Right lobe of liver (tissue), 6 donors: ENCODE measurements at regions not wholly inside any gene's neighbourhood (a gene's known extent, or its start where the extent isn't known, plus 50 kb on each side); places are given as distances from the start of the nearest gene placed in this dataset.

Experiments used
- ATAC-seq, 4 donors: fragments of 200-7000 bp; cut with Tn5 transposase; one replicate each; pipeline ENCODE4 v1.9.1; 2020; ENCODE audit warnings: mild to moderate bottlenecking in 4 of 4, moderate library complexity in 4 of 4
- DNase-seq, 3 donors: peaks; one replicate each; pipeline ENCODE4 v3.0.0-alpha.2; 2020
- H3K27ac ChIP-seq, 3 donors: fragments of 200-600 bp; one replicate each; pipeline ENCODE4 v1.8.0; 2022
- H3K27me3 ChIP-seq, 2 donors: fragments of 200-600 bp; one replicate each; pipeline ENCODE4 v1.8.0; 2022
- H3K36me3 ChIP-seq, 4 donors: fragments of 200-600 bp; sonication (generic) in 1 of 4; one replicate each; pipeline versions ENCODE4 v1.5.1 to v1.8.0; 2017 to 2022; ENCODE audit warnings: control low read depth in 1 of 4
- H3K4me1 ChIP-seq, 4 donors: fragments of 200-600 bp; sonication (generic) in 1 of 4; one replicate each; pipeline versions ENCODE4 v1.5.1 to v1.8.0; 2017 to 2022; ENCODE audit warnings: control low read depth in 1 of 4
- H3K4me3 ChIP-seq, 3 donors: fragments of 200-600 bp; one replicate each; pipeline ENCODE4 v1.8.0; 2022
- H3K9me3 ChIP-seq, 4 donors: fragments of 200-600 bp; sonication (generic) in 1 of 4; one replicate each; pipeline versions ENCODE4 v1.5.1 to v1.8.0; 2017 to 2022; ENCODE audit warnings: control low read depth in 1 of 4
- POLR2A ChIP-seq: fragments of 450-650 bp; IDR thresholded peaks from one replicate; pipeline ENCODE4 v1.6.1; 2017; ENCODE audit warnings: antibody characterized with exemption, mild to moderate bottlenecking
- WGBS: methylation state at CpG from one replicate; pipeline ENCODE4 v1.1.6; 2018; ENCODE audit warnings: low coverage, low lambda C conversion rate; ENCODE audit not compliant: insufficient coverage; ENCODE audit errors: missing lambda C conversion rate; 5-methylcytosine and 5-hydroxymethylcytosine counted together
- intact Hi-C, 2 donors: fragments of 100-400 bp; cut with DNase I; formaldehyde crosslinking; loops; one replicate each; pipeline versions ENCODE4 v1.11.2 to v1.14.1; 2022
- TF ChIP-seq, protein P1 (sequence below), 4 donors: fragments of 200-600 bp in 3 of 4; fragments of 450-650 bp in 1 of 4; IDR thresholded peaks; one replicate each; pipeline versions ENCODE4 v1.5.1 to v1.8.0; 2016 to 2022; ENCODE audit warnings: antibody characterized with exemption in 4 of 4, mild to moderate bottlenecking in 2 of 4
- donor health status: DM: no; HTN: yes; CAD: no.
- donor health status: DM: no; HTN: no; CAD: no.
- donor health status: DM: no; HTN: no; CAD: no.
- donor health status: DM: no; HTN: yes; CAD: no.
- donor health status: DM: no; HTN: yes; CAD: no.

- no peaks in the 10 kb centered on the region for H3K36me3 ChIP-seq
- no peaks in the 10 kb centered on the region for H3K4me1 ChIP-seq
- ATAC-seq: no peak
- no peak overlapping the region for H3K4me3 ChIP-seq
- intact Hi-C loops: no loop called here
- no peak for DNase-seq
- TF ChIP-seq, protein P1, sequence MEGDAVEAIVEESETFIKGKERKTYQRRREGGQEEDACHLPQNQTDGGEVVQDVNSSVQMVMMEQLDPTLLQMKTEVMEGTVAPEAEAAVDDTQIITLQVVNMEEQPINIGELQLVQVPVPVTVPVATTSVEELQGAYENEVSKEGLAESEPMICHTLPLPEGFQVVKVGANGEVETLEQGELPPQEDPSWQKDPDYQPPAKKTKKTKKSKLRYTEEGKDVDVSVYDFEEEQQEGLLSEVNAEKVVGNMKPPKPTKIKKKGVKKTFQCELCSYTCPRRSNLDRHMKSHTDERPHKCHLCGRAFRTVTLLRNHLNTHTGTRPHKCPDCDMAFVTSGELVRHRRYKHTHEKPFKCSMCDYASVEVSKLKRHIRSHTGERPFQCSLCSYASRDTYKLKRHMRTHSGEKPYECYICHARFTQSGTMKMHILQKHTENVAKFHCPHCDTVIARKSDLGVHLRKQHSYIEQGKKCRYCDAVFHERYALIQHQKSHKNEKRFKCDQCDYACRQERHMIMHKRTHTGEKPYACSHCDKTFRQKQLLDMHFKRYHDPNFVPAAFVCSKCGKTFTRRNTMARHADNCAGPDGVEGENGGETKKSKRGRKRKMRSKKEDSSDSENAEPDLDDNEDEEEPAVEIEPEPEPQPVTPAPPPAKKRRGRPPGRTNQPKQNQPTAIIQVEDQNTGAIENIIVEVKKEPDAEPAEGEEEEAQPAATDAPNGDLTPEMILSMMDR (IDR thresholded peaks at IDR 0.05): no peak
- TF ChIP-seq POLR2A: no peak
- no peak overlapping the region for H3K27ac ChIP-seq
- no peaks in the 10 kb centered on the region for H3K27me3 ChIP-seq
- H3K9me3 ChIP-seq: no peaks in the 10 kb centered on the region
- WGBS: 64% methylated on average over 1 of the region's 1 CpG
Measured at GRCh38 chr6:133156689-133157088, 84.5 kb upstream of the EYA4 start.

DNA sequence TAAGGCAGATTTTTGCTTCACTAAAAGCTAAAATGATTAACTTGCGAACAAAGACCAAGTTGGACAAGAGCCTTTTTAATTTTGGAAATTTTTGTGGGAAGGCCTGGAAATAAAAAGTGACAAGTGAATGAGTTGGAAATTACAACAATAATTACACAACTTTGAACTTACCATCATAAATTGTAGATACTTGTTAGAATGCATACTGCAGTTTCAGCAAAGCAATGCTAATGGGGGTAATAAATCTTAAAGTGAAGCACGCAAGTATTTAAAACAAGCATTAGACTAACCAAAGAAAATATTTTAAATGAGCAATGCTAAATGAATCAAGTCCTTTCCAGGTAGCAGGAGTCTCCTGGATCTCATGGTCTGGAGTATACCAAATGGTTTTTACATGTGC, 83.2 kb upstream of the EYA4 start:
- H3K9me3 ChIP-seq: no peaks in the 10 kb centered on the region
- intact Hi-C loops: no loop called here
- ATAC-seq (no peak), DNase-seq (no peak)
- H3K4me1 ChIP-seq: no peaks in the 10 kb centered on the region
- no peaks in the 10 kb centered on the region for H3K27me3 ChIP-seq
- no peaks in the 10 kb centered on the region for H3K36me3 ChIP-seq
- H3K4me3 ChIP-seq: no peak overlapping the region
- TF ChIP-seq POLR2A: no peak
- TF ChIP-seq, protein P1 (IDR thresholded peaks at IDR 0.05): no peak
- 82% methylated on average over 2 of the region's 2 CpGs for WGBS
- no peak overlapping the region for H3K27ac ChIP-seq

DNA sequence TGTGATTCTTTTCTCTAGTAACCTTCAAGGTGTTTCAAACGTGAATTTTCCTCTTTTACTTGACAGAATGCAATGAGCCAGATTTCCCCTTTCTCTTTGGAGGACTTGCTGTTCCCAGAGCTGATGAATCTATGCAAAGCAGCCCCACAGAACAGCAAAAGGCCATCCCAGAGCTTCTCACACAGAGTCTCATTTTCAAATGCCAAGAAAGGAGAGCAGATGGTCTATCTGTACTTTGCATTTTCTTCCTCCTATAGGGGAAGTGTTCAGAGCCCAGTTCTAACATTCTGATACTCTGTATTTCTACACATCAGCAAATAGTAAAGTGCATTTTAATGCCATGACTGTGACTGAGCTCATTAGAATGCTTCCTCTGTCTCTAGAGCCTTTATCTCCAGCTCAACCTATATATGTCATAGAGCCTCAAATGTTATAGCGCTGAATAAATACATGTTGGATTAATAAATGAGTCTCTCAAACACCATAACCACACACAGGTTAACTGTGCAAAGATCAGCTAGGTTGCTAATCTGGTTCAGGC, 81.8 kb upstream of the EYA4 start:
- no peak overlapping the region for H3K4me3 ChIP-seq
- WGBS: 47% methylated on average over 2 of the region's 2 CpGs

DNA sequence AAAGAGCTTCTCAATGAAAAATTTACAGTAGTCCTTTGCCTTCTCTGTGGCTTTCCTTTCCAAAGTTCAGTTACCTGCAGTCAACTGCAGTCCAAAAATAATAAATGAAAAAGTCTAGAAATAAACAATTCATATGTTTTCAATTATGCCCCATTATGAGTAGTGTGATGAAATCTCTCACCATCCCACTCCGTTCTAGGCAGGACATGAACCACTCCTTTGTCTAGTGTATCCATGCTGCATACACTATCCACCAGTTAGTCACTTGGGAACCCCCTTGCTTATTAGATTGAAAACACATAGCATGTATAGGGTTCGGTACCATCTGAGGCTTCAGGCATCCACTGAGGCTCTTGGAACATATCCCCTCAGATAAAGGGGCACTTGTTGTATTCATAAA, 80.6 kb upstream of the EYA4 start:
- H3K27ac ChIP-seq: no peak overlapping the region
- intact Hi-C loops: no loop called here
- H3K4me1 ChIP-seq: no peaks in the 10 kb centered on the region
- no peaks in the 10 kb centered on the region for H3K27me3 ChIP-seq
- ATAC-seq (no peak), DNase-seq (no peak)
- no peaks in the 10 kb centered on the region for H3K9me3 ChIP-seq
- no peak overlapping the region for H3K4me3 ChIP-seq
- H3K36me3 ChIP-seq: no peaks in the 10 kb centered on the region
- WGBS: 60% methylated on average over 2 of the region's 2 CpGs
- TF ChIP-seq POLR2A: no peak
- TF ChIP-seq, protein P1 (IDR thresholded peaks at IDR 0.05): no peak

More for the DNA sequence above, 81.8 kb upstream of the EYA4 start:
- no peak for ATAC-seq
- DNase-seq: no peak
- intact Hi-C loops: no loop called here
- Histone ChIP-seq H3K27ac (no peak overlapping the region), H3K9me3 (no peaks in the 10 kb centered on the region), H3K27me3 (no peaks in the 10 kb centered on the region), H3K36me3 (no peaks in the 10 kb centered on the region), H3K4me1 (no peaks in the 10 kb centered on the region)
- TF ChIP-seq, protein P1 (IDR thresholded peaks at IDR 0.05): no peak
- no peak for TF ChIP-seq POLR2A

GRCh38 chr6:133165235-133165634, 75.9 kb upstream of the EYA4 start:
- no peaks in the 10 kb centered on the region for H3K4me1 ChIP-seq
- H3K9me3 ChIP-seq: no peaks in the 10 kb centered on the region
- ATAC-seq (no peak), DNase-seq (no peak)
- intact Hi-C loops: no loop called here
- TF ChIP-seq, protein P1 (IDR thresholded peaks at IDR 0.05): no peak
- TF ChIP-seq POLR2A: no peak
- H3K36me3 ChIP-seq: no peaks in the 10 kb centered on the region
- no peak overlapping the region for H3K27ac ChIP-seq
- no peaks in the 10 kb centered on the region for H3K27me3 ChIP-seq
- H3K4me3 ChIP-seq: no peak overlapping the region
